Sigmoid colon (tissue), 4 donors: ENCODE measurements at regions not wholly inside any gene's neighbourhood (a gene's known extent, or its start where the extent isn't known, plus 50 kb on each side); places are given as distances from the start of the nearest gene placed in this dataset.
"Not testable (repeated sequence)": the region's sequence is repeated elsewhere in the genome, so short reads cannot be mapped to it uniquely, and the experiment has no call there.

Source experiments
- CTCF ChIP-seq, 4 experiments: fragments of 450-650 bp in 3 of 4; fragments of 200-600 bp in 1 of 4; IDR thresholded peaks; one replicate each; pipeline ENCODE4 v1.5.1; 2016 to 2019; ENCODE audit warnings: antibody characterized with exemption in 4 of 4, mild to moderate bottlenecking in 3 of 4, moderate library complexity in 2 of 4
- EP300 ChIP-seq, 4 donors: sonication (generic); formaldehyde crosslinking; IDR thresholded peaks; one replicate each; pipeline ENCODE4 v1.6.1; 2017; ENCODE audit warnings: antibody characterized with exemption in 4 of 4
- POLR2A ChIP-seq, 2 donors: fragments of 450-650 bp; IDR thresholded peaks; one replicate each; pipeline ENCODE4 v1.6.1; 2016; ENCODE audit warnings: antibody characterized with exemption in 2 of 2, mild to moderate bottlenecking in 2 of 2, moderate library complexity in 2 of 2

GRCh38 chr3:20560446-20560845 lies 374.4 kb upstream of the SGO1 start:
- not testable (repeated sequence) for TF ChIP-seq POLR2A, CTCF, EP300 (IDR thresholded peaks at IDR 0.05)
